OCI-LY7 (cell line): ENCODE measurements at regions not wholly inside any gene's neighbourhood (a gene's known extent, or its start where the extent isn't known, plus 50 kb on each side); places are given as distances from the start of the nearest gene placed in this dataset.

ENCODE experiments used
- CTCF ChIP-seq: fragments of 200-600 bp; sonication (generic); conservative IDR thresholded peaks from 2 replicates; pipeline ENCODE4 v1.5.1; 2014; ENCODE audit warnings: mild to moderate bottlenecking, antibody characterized with exemption, low read length, moderate library complexity, mixed read lengths
- EZH2phosphoT487 ChIP-seq: fragments of 200-600 bp; sonication (generic); IDR thresholded peaks from 2 replicates; pipeline ENCODE4 v1.6.1; 2018; ENCODE audit warnings: low read depth, borderline replicate concordance, mild to moderate bottlenecking, mixed run types, antibody characterized with exemption, low read length, moderate library complexity, mixed read lengths

GRCh38 chr5:60485361-60485760 lies 214.6 kb downstream of the DEPDC1B start:
- TF ChIP-seq CTCF, result no peak
- no peak for TF ChIP-seq EZH2phosphoT487
